HCT116 (cell line): ENCODE measurements at regions not wholly inside any gene's neighbourhood (a gene's known extent, or its start where the extent isn't known, plus 50 kb on each side); places are given as distances from the start of the nearest gene placed in this dataset.
A peak's percentile ranks its signal among the peaks of the same experiment; 100 is the strongest.

Experiments used
- ATAC-seq: fragments of 200-7000 bp; cut with Tn5 transposase; 2 replicates; pipeline ENCODE4 v1.9.1; 2020; ENCODE audit warnings: mild to moderate bottlenecking, moderate library complexity
- BruUV-seq: library from RNA; stranded (reverse); fragments of 400-500 nt; replicated peaks from 2 replicates; lab custom pipeline; 2021; lab: Mats Ljungman, UMichigan
- CTCF ChIA-PET: fragments of 300-600 bp; sonication (Branson Sonifier 250); formaldehyde crosslinking; loops from one replicate; lab custom pipeline; 2021; ENCODE audit warnings: antibody characterized with exemption; lab: Charles Lee
- POLR2A ChIA-PET: fragments of 300-600, 350-600 bp; sonication (Branson Sonifier 250); formaldehyde crosslinking; loops from one replicate; lab custom pipeline; 2021; ENCODE audit warnings: antibody characterized with exemption; lab: Charles Lee
- RAD21 ChIA-PET, 2 experiments: fragments of 300-600 bp; sonication (Branson Sonifier 250); formaldehyde crosslinking; loops; one replicate each; lab custom pipeline; 2023; ENCODE audit warnings: low total read pairs in 2 of 2; ENCODE audit not compliant: uncharacterized antibody in 2 of 2, unreplicated experiment in 2 of 2, low non-redundant PET in 1 of 2; lab: Charles Lee
- DNase-seq: peaks from one replicate; pipeline ENCODE4 v3.0.0-alpha.2; 2010; ENCODE audit warnings: low read depth, low spot score
- H2AFZ ChIP-seq: fragments of 200-600 bp; shearing (Covaris generic), sonication (generic); 2 replicates; pipeline ENCODE4 v1.6.1; 2017; ENCODE audit warnings: low read depth, mixed run types, mixed read lengths, antibody characterized with exemption, low read length; ENCODE audit not compliant: poor library complexity, severe bottlenecking
- H3K27ac ChIP-seq: 2 replicates; pipeline ENCODE4 v1.5.1; 2012; ENCODE audit warnings: low read depth, low read length
- H3K27me3 ChIP-seq: fragments of 200-600 bp; sonication (generic); 2 replicates; pipeline ENCODE4 v1.6.1; 2016; ENCODE audit warnings: mixed run types, low read length, mixed read lengths; ENCODE audit not compliant: insufficient read depth
- H3K36me3 ChIP-seq, 2 experiments: fragments of 200-500 bp in 1 of 2; fragments of 200-600 bp in 1 of 2; sonication (Bioruptor generic) in 1 of 2; sonication (generic) in 1 of 2; 2 replicates each; pipeline versions ENCODE4 v1.5.1 to v1.6.1; 2014 to 2016; ENCODE audit warnings: low read length in 2 of 2, inconsistent platforms in 1 of 2, mixed read lengths in 1 of 2, mixed run types in 1 of 2; ENCODE audit not compliant: insufficient read depth in 2 of 2, control insufficient read depth in 1 of 2
- H3K4me1 ChIP-seq, 2 experiments: fragments of 200-600 bp in 1 of 2; sonication (generic) in 1 of 2; 2 replicates each; pipeline versions ENCODE4 v1.5.1 to v1.6.1; 2012 to 2017; ENCODE audit warnings: low read length in 2 of 2, inconsistent platforms in 1 of 2, mild to moderate bottlenecking in 1 of 2, mixed read lengths in 1 of 2, mixed run types in 1 of 2, moderate library complexity in 1 of 2; ENCODE audit not compliant: insufficient read depth in 2 of 2, control insufficient read depth in 1 of 2
- H3K4me2 ChIP-seq: fragments of 200-600 bp; sonication (generic); 2 replicates; pipeline ENCODE4 v1.6.1; 2017; ENCODE audit warnings: mixed run types, low read length, mixed read lengths
- H3K4me3 ChIP-seq, 2 experiments: fragments of 200-600 bp in 1 of 2; sonication (generic) in 1 of 2; replicated peaks in 1 of 2; 2 replicates each; pipeline ENCODE4 v1.5.1; 2011 to 2016; ENCODE audit warnings: low read length in 2 of 2, control low read depth in 1 of 2, low read depth in 1 of 2, mild to moderate bottlenecking in 1 of 2, mixed read lengths in 1 of 2, mixed run types in 1 of 2
- H3K79me2 ChIP-seq: fragments of 200-600 bp; sonication (generic); 2 replicates; pipeline ENCODE4 v1.6.1; 2017; ENCODE audit warnings: mild to moderate bottlenecking, mixed run types, low read length, moderate library complexity, mixed read lengths; ENCODE audit not compliant: insufficient read depth
- H3K9ac ChIP-seq: fragments of 200-600 bp; sonication (generic); 2 replicates; pipeline ENCODE4 v1.6.1; 2016; ENCODE audit warnings: low read length, mixed read lengths
- H3K9me2 ChIP-seq: fragments of 200-600 bp; sonication (generic), shearing (Covaris generic); 2 replicates; pipeline ENCODE4 v1.6.1; 2017; ENCODE audit warnings: mixed run types, mild to moderate bottlenecking, moderate library complexity; ENCODE audit not compliant: insufficient read depth
- H3K9me3 ChIP-seq, 2 experiments: fragments of 200-500 bp in 1 of 2; fragments of 200-600 bp in 1 of 2; sonication (Bioruptor generic) in 1 of 2; sonication (generic) in 1 of 2; 2 replicates each; pipeline ENCODE4 v1.6.1; 2014 to 2017; ENCODE audit warnings: low read length in 2 of 2, mixed read lengths in 2 of 2, inconsistent platforms in 1 of 2, low read depth in 1 of 2, mild to moderate bottlenecking in 1 of 2, mixed run types in 1 of 2, moderate library complexity in 1 of 2; ENCODE audit not compliant: control insufficient read depth in 1 of 2, insufficient read depth in 1 of 2
- H4K20me1 ChIP-seq: fragments of 200-600 bp; sonication (generic), shearing (Covaris generic); 2 replicates; pipeline ENCODE4 v1.6.1; 2017; ENCODE audit warnings: mixed run types, mild to moderate bottlenecking, moderate library complexity; ENCODE audit not compliant: insufficient read depth
- ATF3 ChIP-seq: IDR thresholded peaks from 2 replicates; pipeline ENCODE4 v1.6.1; 2012
- CBX3 ChIP-seq: IDR thresholded peaks from 2 replicates; pipeline ENCODE4 v1.6.1; 2012; ENCODE audit warnings: low read depth
- CTCF ChIP-seq, 3 experiments: fragments of 200-600 bp in 1 of 3; sonication (generic) in 1 of 3; IDR thresholded peaks in 2 of 3; conservative IDR thresholded peaks in 1 of 3; 2 replicates each; pipeline ENCODE4 v1.5.1; 2012 to 2017; ENCODE audit warnings: low read depth in 2 of 3, low read length in 2 of 3, antibody characterized with exemption in 1 of 3, borderline replicate concordance in 1 of 3, control low read depth in 1 of 3, mild to moderate bottlenecking in 1 of 3, mixed read lengths in 1 of 3, mixed run types in 1 of 3, moderate library complexity in 1 of 3; ENCODE audit not compliant: insufficient read depth in 1 of 3
- ELF1 ChIP-seq: IDR thresholded peaks from 2 replicates; pipeline ENCODE4 v1.6.1; 2012; ENCODE audit warnings: low read depth, borderline replicate concordance
- EZH2 ChIP-seq: fragments of 200-600 bp; sonication (generic); IDR thresholded peaks from 2 replicates; pipeline ENCODE4 v1.6.1; 2017; ENCODE audit warnings: antibody characterized with exemption, mixed run types
- EZH2phosphoT487 ChIP-seq: fragments of 200-600 bp; IDR thresholded peaks from 2 replicates; pipeline ENCODE4 v1.6.1; 2018; ENCODE audit warnings: antibody characterized with exemption, borderline replicate concordance
- FOSL1 ChIP-seq: IDR thresholded peaks from 2 replicates; pipeline ENCODE4 v1.6.1; 2012; ENCODE audit warnings: low read depth
- MAX ChIP-seq: IDR thresholded peaks from 2 replicates; pipeline ENCODE4 v1.6.1; 2012
- POLR2AphosphoS5 ChIP-seq: IDR thresholded peaks from 2 replicates; pipeline ENCODE4 v1.6.1; 2011; ENCODE audit warnings: mild to moderate bottlenecking, low read depth, low read length, moderate library complexity
- RAD21 ChIP-seq: IDR thresholded peaks from 2 replicates; pipeline ENCODE4 v1.6.1; 2012; ENCODE audit warnings: low read depth, mild to moderate bottlenecking
- SIN3A ChIP-seq: IDR thresholded peaks from 2 replicates; pipeline ENCODE4 v1.6.1; 2012; ENCODE audit warnings: low read depth
- SP1 ChIP-seq: IDR thresholded peaks from 2 replicates; pipeline ENCODE4 v1.6.1; 2012; ENCODE audit warnings: low read depth
- SRF ChIP-seq: IDR thresholded peaks from 2 replicates; pipeline ENCODE4 v1.6.1; 2012; ENCODE audit warnings: low read depth
- TCF7L2 ChIP-seq: IDR thresholded peaks from 2 replicates; pipeline ENCODE4 v1.7.0; 2011; ENCODE audit warnings: borderline replicate concordance, inconsistent platforms; ENCODE audit not compliant: insufficient read depth, insufficient read length; ENCODE audit errors: extremely low read depth
- YY1 ChIP-seq: IDR thresholded peaks from 2 replicates; pipeline ENCODE4 v1.6.1; 2011; ENCODE audit warnings: low read length, low read depth, moderate library complexity, mild to moderate bottlenecking; ENCODE audit not compliant: insufficient replicate concordance; ENCODE audit errors: extremely low read depth
- ZBTB33 ChIP-seq: IDR thresholded peaks from 2 replicates; pipeline ENCODE4 v1.6.1; 2011; ENCODE audit warnings: mild to moderate bottlenecking, low read length, moderate library complexity; ENCODE audit not compliant: insufficient replicate concordance; ENCODE audit errors: extremely low read depth
- ZNF274 ChIP-seq: fragments of 200-500 bp; sonication (Bioruptor generic); IDR thresholded peaks from 2 replicates; pipeline ENCODE4 v1.6.1; 2014; ENCODE audit warnings: mild to moderate bottlenecking, low read depth, low read length, inconsistent platforms
- intact Hi-C: fragments of 100-400 bp; cut with micrococcal nuclease; formaldehyde crosslinking; loops from 2 replicates; pipeline ENCODE4 v1.10.0; 2022

- TF ChIP-seq POLR2AphosphoS5 (no peak), SP1 (no peak), TCF7L2 (no peak), YY1 (no peak), ZNF274 (no peak), ZBTB33 (no peak), FOSL1 (no peak), ELF1 (no peak), ATF3 (no peak), RAD21 (no peak)
Observed at GRCh38 chr10:28188526-28188925, 114.3 kb downstream of the MPP7 start (continued).

- BruUV-seq, result no TSS peak
- Histone ChIP-seq H3K4me1 (peaks cover 32 to 38% of the 10 kb centered on the region in 2 experiments), H3K9ac (no peak overlapping the region), H3K4me3 (no peak overlapping the region), H2AFZ (no peak overlapping the region), H3K27ac (peak overlapping the region; percentile 88), H3K27me3 (no peaks in the 10 kb centered on the region), H3K9me3 (no peaks in the 10 kb centered on the region), H3K36me3 (no peaks in the 10 kb centered on the region), H3K79me2 (peaks cover 2% of the 10 kb centered on the region; the same call in 1 of the 2 replicates), H4K20me1 (no peaks in the 10 kb centered on the region), H3K9me2 (no peaks in the 10 kb centered on the region), H3K4me2 (no peak overlapping the region)
- no peak for DNase-seq
- RAD21 ChIA-PET, result no interaction called here
- no peak for ATAC-seq
- intact Hi-C loops, result no loop called here
- CTCF ChIA-PET, result no interaction called here
- POLR2A ChIA-PET, result no interaction called here
- no peak for TF ChIP-seq ATF3
- TF ChIP-seq EZH2phosphoT487, result no peak
- TF ChIP-seq CBX3, result no peak
- no peak for TF ChIP-seq SIN3A
- TF ChIP-seq YY1, result no peak
- no peak for TF ChIP-seq CTCF (IDR thresholded peaks at IDR 0.05 in 2 of 3, conservative IDR thresholded peaks at IDR 0.05 in 1 of 3; ENCODE audit: borderline replicate concordance in 1 of 3, insufficient read depth in 1 of 3, low read depth in 2 of 3, low read length in 2 of 3)
- no peak for TF ChIP-seq ZNF274
- TF ChIP-seq EZH2, result no peak
- TF ChIP-seq MAX, result no peak
- TF ChIP-seq SRF, result no peak
- no peak for TF ChIP-seq POLR2AphosphoS5
- TF ChIP-seq FOSL1, result no peak
Observed at GRCh38 chr10:28186887-28187578, 115.8 kb downstream of the MPP7 start.
